H9 (cell line): ENCODE measurements at regions not wholly inside any gene's neighbourhood (a gene's known extent, or its start where the extent isn't known, plus 50 kb on each side); places are given as distances from the start of the nearest gene placed in this dataset.
A peak's percentile ranks its signal among the peaks of the same experiment; 100 is the strongest.

Experiments
- DNase-seq: peaks from one replicate; pipeline ENCODE4 v3.0.0-alpha.2; 2017
- H2AFZ ChIP-seq: one replicate; pipeline ENCODE4 v1.6.1; 2013; ENCODE audit warnings: mild to moderate bottlenecking, low read length, control low read depth, moderate library complexity
- H2AK5ac ChIP-seq: 2 replicates; pipeline ENCODE4 v1.6.1; 2013; ENCODE audit warnings: low read length, control low read depth, mixed read lengths; ENCODE audit not compliant: insufficient read length
- H2BK120ac ChIP-seq: one replicate; pipeline ENCODE4 v1.6.1; 2013; ENCODE audit warnings: low read depth, mild to moderate bottlenecking, low read length, control low read depth, inconsistent platforms; ENCODE audit not compliant: poor library complexity, severe bottlenecking
- H2BK12ac ChIP-seq: 2 replicates; pipeline ENCODE4 v1.6.1; 2013; ENCODE audit warnings: low read length, control low read depth, mixed read lengths, low read depth; ENCODE audit not compliant: insufficient read length
- H2BK15ac ChIP-seq: 2 replicates; pipeline ENCODE4 v1.6.1; 2013; ENCODE audit warnings: low read depth, low read length, control low read depth
- H2BK20ac ChIP-seq: one replicate; pipeline ENCODE4 v1.6.1; 2013; ENCODE audit warnings: low read depth, mild to moderate bottlenecking, low read length, control low read depth, inconsistent platforms; ENCODE audit not compliant: poor library complexity, severe bottlenecking
- H2BK5ac ChIP-seq: 2 replicates; pipeline ENCODE4 v1.6.1; 2013; ENCODE audit warnings: low read length, control low read depth, mixed read lengths; ENCODE audit not compliant: insufficient read length
- H3K14ac ChIP-seq: 2 replicates; pipeline ENCODE4 v1.6.1; 2013; ENCODE audit warnings: low read length, control low read depth; ENCODE audit not compliant: insufficient read depth
- H3K18ac ChIP-seq: 2 replicates; pipeline ENCODE4 v1.6.1; 2013; ENCODE audit warnings: low read depth, mild to moderate bottlenecking, mixed read lengths, low read length, control low read depth; ENCODE audit not compliant: insufficient read length
- H3K23ac ChIP-seq: 2 replicates; pipeline ENCODE4 v1.6.1; 2013; ENCODE audit warnings: low read length, control low read depth, mixed read lengths, low read depth; ENCODE audit not compliant: insufficient read length
- H3K23me2 ChIP-seq: 2 replicates; pipeline ENCODE4 v1.6.1; 2013; ENCODE audit warnings: low read depth, mild to moderate bottlenecking, mixed read lengths, low read length, control low read depth; ENCODE audit not compliant: insufficient read length, poor library complexity, severe bottlenecking
- H3K27ac ChIP-seq: 2 replicates; pipeline ENCODE4 v1.5.1; 2013; ENCODE audit warnings: low read length, control low read depth, mixed read lengths, low read depth; ENCODE audit not compliant: insufficient read length
- H3K27me3 ChIP-seq: 2 replicates; pipeline ENCODE4 v1.6.1; 2013; ENCODE audit warnings: low read length, control low read depth, inconsistent platforms; ENCODE audit not compliant: insufficient read depth
- H3K4ac ChIP-seq: 2 replicates; pipeline ENCODE4 v1.6.1; 2013; ENCODE audit warnings: low read depth, mild to moderate bottlenecking, control low read depth, inconsistent platforms, low read length, moderate library complexity
- H3K4me1 ChIP-seq: 2 replicates; pipeline ENCODE4 v1.6.1; 2013; ENCODE audit warnings: low read length, control low read depth, inconsistent platforms; ENCODE audit not compliant: insufficient read depth
- H3K4me2 ChIP-seq: 2 replicates; pipeline ENCODE4 v1.6.1; 2013; ENCODE audit warnings: low read length, control low read depth, mixed read lengths; ENCODE audit not compliant: insufficient read length, insufficient read depth
- H3K56ac ChIP-seq: 2 replicates; pipeline ENCODE4 v1.6.1; 2013; ENCODE audit warnings: low read depth, mild to moderate bottlenecking, mixed read lengths, low read length, control low read depth; ENCODE audit not compliant: insufficient read length
- H3K79me1 ChIP-seq: 2 replicates; pipeline ENCODE4 v1.6.1; 2013; ENCODE audit warnings: low read depth, mild to moderate bottlenecking, moderate library complexity, low read length, control low read depth, inconsistent platforms; ENCODE audit not compliant: insufficient read depth, poor library complexity, severe bottlenecking
- H3K79me2 ChIP-seq: 2 replicates; pipeline ENCODE4 v1.6.1; 2013; ENCODE audit warnings: low read length, control low read depth, inconsistent platforms; ENCODE audit not compliant: insufficient read depth
- H3K9ac ChIP-seq: 2 replicates; pipeline ENCODE4 v1.6.1; 2013; ENCODE audit warnings: low read length, control low read depth, mixed read lengths; ENCODE audit not compliant: insufficient read length; ENCODE audit errors: extremely low read depth
- H3K9me3 ChIP-seq: one replicate; pipeline ENCODE4 v1.6.1; 2013; ENCODE audit warnings: low read depth, low read length, inconsistent platforms; ENCODE audit not compliant: control insufficient read depth
- H3T11ph ChIP-seq: one replicate; pipeline ENCODE4 v1.6.1; 2013; ENCODE audit warnings: mild to moderate bottlenecking, low read length, control low read depth, inconsistent platforms
- H4K20me1 ChIP-seq: one replicate; pipeline ENCODE4 v1.6.1; 2013; ENCODE audit not compliant: control insufficient read depth, insufficient read length, insufficient read depth
- H4K5ac ChIP-seq: 2 replicates; pipeline ENCODE4 v1.6.1; 2013; ENCODE audit warnings: low read depth, mild to moderate bottlenecking, mixed read lengths, low read length, control low read depth; ENCODE audit not compliant: insufficient read length
- H4K8ac ChIP-seq: replicated peaks from 2 replicates; pipeline ENCODE4 v1.6.1; 2013; ENCODE audit warnings: low read length, control low read depth, mixed read lengths, low read depth; ENCODE audit not compliant: insufficient read length
- H4K91ac ChIP-seq: 2 replicates; pipeline ENCODE4 v1.6.1; 2013; ENCODE audit warnings: low read depth, mild to moderate bottlenecking, moderate library complexity, mixed read lengths, low read length, control low read depth; ENCODE audit not compliant: insufficient read length
- H3K27ac Mint-ChIP-seq, 3 experiments: 2 replicates in 2 of 3; 3 replicates in 1 of 3; pipeline ENCODE4 v1.8.0; 2020 to 2021; ENCODE audit warnings: mixed read lengths in 3 of 3, mild to moderate bottlenecking in 1 of 3, moderate library complexity in 1 of 3
- H3K27me3 Mint-ChIP-seq: 2 replicates; pipeline ENCODE4 v1.8.0; 2021; ENCODE audit warnings: low read depth, mild to moderate bottlenecking, moderate library complexity, mixed read lengths
- H3K36me3 Mint-ChIP-seq, 3 experiments: 2 replicates in 2 of 3; 3 replicates in 1 of 3; pipeline ENCODE4 v1.8.0; 2020 to 2021; ENCODE audit warnings: low read depth in 3 of 3, mixed read lengths in 3 of 3; ENCODE audit not compliant: insufficient read depth in 1 of 3
- H3K4me1 Mint-ChIP-seq, 2 experiments: 2 replicates each; pipeline ENCODE4 v1.8.0; 2020; ENCODE audit warnings: mixed read lengths in 2 of 2
- H3K4me3 Mint-ChIP-seq, 2 experiments: 2 replicates in 1 of 2; 3 replicates in 1 of 2; pipeline ENCODE4 v1.8.0; 2020 to 2021; ENCODE audit warnings: mild to moderate bottlenecking in 2 of 2, mixed read lengths in 2 of 2, moderate library complexity in 1 of 2
- H3K9me3 Mint-ChIP-seq, 2 experiments: 2 replicates in 1 of 2; 3 replicates in 1 of 2; pipeline ENCODE4 v1.8.0; 2020; ENCODE audit warnings: mild to moderate bottlenecking in 2 of 2, mixed read lengths in 2 of 2, moderate library complexity in 1 of 2
- CTCF ChIP-seq: fragments of 200-600 bp; sonication (generic); conservative IDR thresholded peaks from 3 replicates; pipeline ENCODE4 v1.8.0; 2021; ENCODE audit warnings: antibody characterized with exemption, mild to moderate bottlenecking
- WGBS: extraction: QIAGEN DNeasy Blood & Tissue Kit; methylation state at CpG from one replicate; pipeline ENCODE4 v1.1.7; 2013; ENCODE audit warnings: missing lambda C conversion rate, low lambda C conversion rate, mixed read lengths; ENCODE audit not compliant: insufficient read length; ENCODE audit errors: extremely low coverage; 5-methylcytosine and 5-hydroxymethylcytosine counted together

- WGBS, result no CpG with 5 or more reads among the region's 1 CpG
- no peak overlapping the region for H3K4me2 ChIP-seq
- H2AK5ac ChIP-seq, result no peak overlapping the region
- no peak overlapping the region for H2BK120ac ChIP-seq
- Mint-ChIP-seq H3K36me3 (no peaks in the 10 kb centered on the region), H3K27me3 (no peaks in the 10 kb centered on the region; the same call in 1 of the 2 replicates), H3K4me3 (no peak overlapping the region), H3K9me3 (no peaks in the 10 kb centered on the region), H3K4me1 (peaks cover 12% of the 10 kb centered on the region in 2 experiments), H3K27ac (no peak overlapping the region)
- no peak overlapping the region for H4K91ac ChIP-seq
- H4K8ac ChIP-seq, result no peak overlapping the region
- H3K9me3 ChIP-seq, result no peaks in the 10 kb centered on the region
- H2BK12ac ChIP-seq, result no peak overlapping the region
- no peaks in the 10 kb centered on the region for H3K23me2 ChIP-seq
- no peaks in the 10 kb centered on the region for H3K79me1 ChIP-seq
- no peak overlapping the region for H2BK20ac ChIP-seq
- no peak overlapping the region for H3K4ac ChIP-seq
- H2BK15ac ChIP-seq, result no peak overlapping the region; the same call in 1 of the 2 replicates
- no peaks in the 10 kb centered on the region for H3K27me3 ChIP-seq
- H3K4me1 ChIP-seq, result peaks cover 4% of the 10 kb centered on the region
- no peak overlapping the region for H3K14ac ChIP-seq
- H3K56ac ChIP-seq, result no peak overlapping the region
- DNase-seq, result peak; percentile 38
- H4K20me1 ChIP-seq, result no peaks in the 10 kb centered on the region
- H3T11ph ChIP-seq, result no peak overlapping the region
- no peak overlapping the region for H2AFZ ChIP-seq
- H3K23ac ChIP-seq, result no peak overlapping the region
- H3K9ac ChIP-seq, result no peak overlapping the region
- no peak overlapping the region for H2BK5ac ChIP-seq
- no peak overlapping the region for H3K27ac ChIP-seq
- no peaks in the 10 kb centered on the region for H3K79me2 ChIP-seq
- H3K18ac ChIP-seq, result no peak overlapping the region
- peak; percentile 52; the same call in 2 of the 3 replicates for TF ChIP-seq CTCF
- H4K5ac ChIP-seq, result no peak overlapping the region
These were observed 248.2 kb upstream of the POU3F2 start for GRCh38 chr6:98586163-98586562.
